ENCODE measurements at regions not wholly inside any gene's neighbourhood (a gene's known extent, or its start where the extent isn't known, plus 50 kb on each side); places are given as distances from the start of the nearest gene placed in this dataset.
"Not testable (repeated sequence)": the region's sequence is repeated elsewhere in the genome, so short reads cannot be mapped to it uniquely, and the experiment has no call there.

DNA sequence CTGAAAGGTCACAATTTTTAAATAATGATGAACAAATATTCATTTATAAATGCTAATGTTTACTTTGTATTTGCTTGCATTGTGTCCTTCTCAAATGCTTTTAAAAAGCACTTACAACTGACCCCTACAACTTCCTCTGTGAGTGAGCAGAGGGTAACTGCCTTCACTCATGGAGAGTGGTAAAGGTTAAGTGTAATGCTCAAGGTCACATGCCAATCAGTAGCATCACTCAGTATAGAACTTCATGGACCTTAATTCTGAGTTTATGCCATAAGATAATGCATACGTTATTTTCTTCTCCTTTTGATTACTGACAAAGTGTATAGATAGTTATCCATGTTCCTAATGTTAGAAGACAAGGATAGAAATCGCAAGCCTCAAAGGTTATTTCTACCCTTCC, 91.8 kb upstream of the SERTAD2 start:
- DNase-seq, result no peak

DNA sequence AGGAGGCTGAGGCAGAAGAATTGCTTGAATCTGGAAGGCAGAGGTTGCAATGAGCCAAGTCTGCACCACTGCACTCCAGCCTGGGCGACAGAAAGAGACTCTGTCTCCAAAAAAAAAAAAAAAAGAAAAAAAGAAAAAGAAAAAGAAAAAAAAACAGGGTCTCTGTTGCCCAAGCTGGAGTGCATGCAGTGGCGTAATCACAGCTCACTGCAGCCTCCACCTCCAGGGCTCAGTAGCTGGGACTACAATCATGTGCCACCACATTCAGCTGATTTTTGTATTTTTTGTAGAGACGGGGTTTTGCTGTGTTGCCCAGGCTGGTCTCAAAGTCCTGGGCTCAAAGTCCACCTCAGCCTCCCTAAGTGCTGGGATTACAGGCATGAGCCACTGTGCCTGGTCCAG, 94.0 kb upstream of the SERTAD2 start:
- DNase-seq, result not testable (repeated sequence)

DNA sequence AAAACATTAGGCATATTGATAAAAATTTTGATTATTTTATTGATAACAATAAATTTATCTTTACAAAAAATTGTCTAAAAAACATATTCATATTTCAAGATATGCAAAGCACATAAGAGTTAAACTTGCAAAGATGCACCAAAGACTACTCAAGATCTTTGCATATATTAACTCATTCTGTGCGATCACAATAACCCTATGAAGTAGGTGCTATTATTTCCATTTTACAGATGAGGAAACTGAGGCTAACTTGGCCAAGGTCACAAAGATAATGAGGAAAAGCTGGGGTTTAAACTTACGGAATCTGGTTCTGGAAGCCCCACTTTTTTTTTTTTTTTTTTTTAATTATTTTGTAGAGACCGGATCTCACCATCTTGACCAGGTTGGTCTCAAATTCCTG, 94.4 kb upstream of the SERTAD2 start:
- DNase-seq, result no peak

DNA sequence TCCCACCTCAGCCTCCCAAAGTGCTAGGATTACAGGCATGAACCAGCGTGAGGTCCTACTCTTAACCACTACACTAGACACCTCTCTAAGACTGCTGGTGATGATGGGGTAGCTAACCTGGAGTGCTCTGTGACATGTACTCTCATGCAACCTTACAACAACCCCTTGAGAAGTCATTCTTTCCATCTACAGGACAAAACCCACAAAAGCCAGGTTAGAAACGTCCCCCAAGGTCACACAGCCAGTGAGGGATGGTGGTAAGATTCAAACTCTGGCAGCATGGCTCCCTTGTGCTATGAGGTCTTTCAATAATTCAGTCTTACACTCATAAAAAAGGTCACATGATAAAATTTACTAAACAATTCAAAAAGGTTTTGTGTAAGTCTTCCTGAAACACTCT, 94.8 kb upstream of the SERTAD2 start:
- DNase-seq, result no peak

DNA sequence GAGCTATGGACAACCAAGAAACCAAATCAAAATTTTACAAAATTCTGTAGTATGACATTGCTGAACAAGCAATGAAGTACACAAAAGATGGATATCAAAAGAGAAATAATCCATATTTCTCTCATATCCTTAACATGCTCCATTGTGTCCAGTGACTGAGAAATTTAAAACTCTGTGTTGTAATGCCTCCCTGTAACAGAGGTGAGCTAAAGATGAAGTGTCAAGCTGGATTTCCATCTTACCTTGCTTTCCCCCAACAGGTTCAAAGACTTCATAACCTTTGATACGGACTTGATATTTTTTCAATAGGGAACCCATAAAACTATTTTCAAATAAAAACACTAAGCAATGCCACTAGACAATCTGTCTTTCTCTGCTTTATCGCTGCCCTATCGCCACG, 95.7 kb upstream of the SERTAD2 start:
- no peak for DNase-seq

DNA sequence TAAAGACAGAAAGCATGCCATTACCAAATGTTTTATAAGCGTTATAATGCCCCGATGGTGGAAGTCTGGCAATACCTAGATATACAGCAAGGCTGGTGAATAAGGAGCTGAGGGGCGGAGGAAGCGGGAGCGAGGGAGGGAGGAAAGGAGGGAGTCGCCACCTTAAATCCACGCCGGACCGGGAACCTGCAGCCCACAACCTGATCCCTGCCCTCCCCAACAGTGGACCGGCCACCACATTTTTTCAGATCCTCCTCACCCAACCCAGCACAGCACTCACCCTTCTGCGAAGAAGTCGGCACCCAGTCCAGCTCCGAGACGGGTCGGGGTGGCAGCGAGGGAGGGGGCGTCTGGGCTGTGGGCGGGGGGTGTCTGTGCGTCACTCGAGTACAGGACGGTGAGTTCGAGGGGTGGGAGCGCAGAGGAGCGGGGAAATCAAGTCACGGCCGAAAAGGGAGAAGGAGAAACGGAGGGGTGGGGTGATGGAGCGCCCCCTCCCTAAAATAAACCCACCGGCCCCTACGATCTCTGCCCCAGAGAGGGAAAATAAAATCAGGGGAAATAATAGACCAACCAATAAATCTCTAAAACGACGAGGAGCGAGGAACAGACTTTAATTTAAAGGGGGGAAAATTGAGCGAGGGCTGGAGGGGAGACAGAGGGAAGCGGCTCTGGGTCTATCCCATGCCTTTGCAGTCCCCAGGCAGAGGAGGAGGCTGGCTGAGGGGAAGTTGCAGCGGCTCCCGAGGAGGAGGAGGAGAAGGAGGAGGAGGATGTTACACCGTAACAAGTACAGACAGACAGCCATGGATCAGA, 96.5 kb upstream of the SERTAD2 start:
- DNase-seq, result no peak

DNA sequence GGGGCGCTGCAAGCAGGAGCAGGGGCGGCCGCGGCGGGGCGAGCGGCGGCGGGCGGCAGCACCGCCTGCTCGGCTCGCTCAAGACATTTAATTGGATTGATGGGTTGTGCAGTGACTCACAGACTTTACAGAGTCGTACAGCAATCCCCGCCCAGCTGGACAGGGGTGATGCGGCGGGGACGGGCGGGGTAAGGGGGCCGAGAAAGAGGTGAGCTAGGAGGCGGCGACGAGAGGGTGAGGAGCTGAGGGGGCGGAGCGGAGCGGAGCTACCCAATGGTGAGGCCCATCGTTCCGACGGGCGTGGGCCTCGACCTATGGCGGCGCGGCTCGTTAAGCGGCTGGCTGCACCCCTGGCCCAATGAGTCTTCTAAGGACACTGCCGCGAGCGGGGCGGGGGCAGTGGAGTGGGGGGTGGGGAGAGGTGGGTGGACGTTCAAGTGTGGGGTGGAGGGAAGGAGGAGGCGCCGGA, 97.1 kb upstream of the SERTAD2 start:
- peak; percentile 98 for DNase-seq

DNA sequence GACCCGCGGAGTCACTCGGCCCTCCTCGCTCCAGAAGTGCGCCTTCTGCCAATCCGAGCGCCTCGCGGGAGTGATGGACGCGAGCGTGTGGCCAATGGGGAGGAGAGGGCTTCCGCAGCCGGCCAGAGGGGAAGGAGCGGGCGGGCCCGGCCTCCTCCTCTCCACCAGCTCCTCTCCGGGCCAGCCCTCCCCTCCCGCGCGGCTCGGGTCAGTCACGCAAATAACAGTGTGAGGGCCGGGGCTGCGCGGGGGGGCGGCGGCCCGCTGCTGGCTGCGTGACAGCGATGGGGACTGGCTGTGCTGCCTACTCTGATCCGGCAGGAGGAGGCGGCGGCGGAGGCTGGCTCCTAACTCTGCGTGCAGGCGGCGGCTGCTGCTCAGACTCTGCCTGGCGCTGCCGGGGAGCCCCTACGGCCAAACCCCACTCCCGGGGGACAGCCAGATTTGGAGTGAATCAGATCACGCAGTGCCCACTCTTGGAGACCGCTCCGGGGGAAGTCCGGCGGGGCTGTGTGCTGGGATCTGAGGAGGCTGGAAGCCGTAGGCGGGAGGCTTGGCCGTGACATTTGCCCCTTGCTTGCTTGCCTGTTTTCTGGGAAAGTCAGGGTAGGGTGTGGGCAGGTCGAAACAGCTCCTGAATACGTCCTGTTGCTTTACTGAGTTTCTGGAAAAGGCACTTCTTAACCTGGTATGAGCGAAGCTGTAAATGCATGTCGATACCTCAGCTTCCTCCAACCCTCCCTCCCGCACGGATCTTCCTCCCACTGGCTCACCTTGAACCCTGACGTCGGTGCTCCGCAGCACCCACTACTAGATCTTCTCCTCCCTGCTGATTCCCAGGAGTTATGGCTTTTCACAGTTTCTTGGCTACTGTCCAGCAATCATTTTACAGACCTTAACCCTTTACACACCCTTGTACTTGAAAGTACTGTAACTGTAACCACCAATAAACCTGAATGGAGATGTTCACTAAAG, 97.9 kb upstream of the SERTAD2 start:
- no peak for DNase-seq

DNA sequence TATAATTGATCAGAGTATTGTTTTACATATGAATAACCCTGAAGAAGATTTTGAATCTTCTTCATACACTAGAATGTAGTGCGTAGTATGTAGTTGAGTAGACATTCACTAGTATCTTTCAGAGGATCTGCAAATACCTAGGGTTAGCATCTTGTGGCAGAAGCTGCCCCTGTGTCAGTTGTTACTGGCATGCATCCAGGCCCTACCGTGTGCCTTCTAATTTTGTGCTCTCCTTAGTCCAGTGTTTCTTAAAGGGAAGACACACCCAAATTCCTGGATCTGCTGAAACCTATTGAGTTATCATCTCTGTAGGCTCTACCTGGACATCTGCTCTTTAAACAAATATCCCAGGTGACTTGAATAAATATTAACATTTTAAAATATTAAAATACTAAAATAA, 99.7 kb upstream of the SERTAD2 start:
- DNase-seq, result no peak

DNA sequence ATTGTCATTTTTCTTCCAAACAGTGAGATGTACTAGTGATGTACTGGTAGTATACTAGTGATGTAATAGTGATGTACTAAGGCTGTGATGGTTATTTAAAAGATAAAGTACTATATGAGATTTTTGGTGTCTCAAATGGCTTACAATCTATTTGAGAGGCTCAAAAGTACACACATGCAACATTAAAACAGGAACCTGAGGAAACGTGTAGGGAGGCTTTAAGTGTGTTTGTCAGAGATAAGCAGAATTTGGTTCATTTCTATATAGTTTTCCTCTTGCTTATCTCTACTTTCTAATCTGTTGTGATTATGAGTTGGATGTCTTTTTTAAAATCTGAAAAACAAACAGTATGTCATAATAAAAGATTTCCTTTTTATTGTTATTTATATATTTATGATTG, 100.9 kb upstream of the SERTAD2 start:
- DNase-seq, result no peak

DNA sequence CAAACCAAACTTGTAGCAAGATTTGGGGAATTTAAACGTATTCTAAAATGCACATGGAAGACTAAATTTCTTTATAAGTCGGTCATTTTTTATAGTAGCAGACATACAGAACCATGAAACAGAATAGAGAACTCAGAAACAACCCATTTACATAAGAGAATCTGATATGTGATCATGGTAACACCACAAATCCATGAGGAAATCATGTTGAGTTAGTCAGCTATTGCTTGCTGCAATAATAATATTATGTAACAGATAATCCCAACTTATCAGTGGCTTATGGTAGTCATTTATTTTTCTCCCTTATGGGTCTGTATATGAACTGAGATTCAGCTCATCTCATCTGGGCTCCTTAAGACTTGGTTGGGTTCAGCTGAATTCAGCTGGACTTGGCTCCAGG, 103.4 kb upstream of the SERTAD2 start:
- DNase-seq, result no peak

DNA sequence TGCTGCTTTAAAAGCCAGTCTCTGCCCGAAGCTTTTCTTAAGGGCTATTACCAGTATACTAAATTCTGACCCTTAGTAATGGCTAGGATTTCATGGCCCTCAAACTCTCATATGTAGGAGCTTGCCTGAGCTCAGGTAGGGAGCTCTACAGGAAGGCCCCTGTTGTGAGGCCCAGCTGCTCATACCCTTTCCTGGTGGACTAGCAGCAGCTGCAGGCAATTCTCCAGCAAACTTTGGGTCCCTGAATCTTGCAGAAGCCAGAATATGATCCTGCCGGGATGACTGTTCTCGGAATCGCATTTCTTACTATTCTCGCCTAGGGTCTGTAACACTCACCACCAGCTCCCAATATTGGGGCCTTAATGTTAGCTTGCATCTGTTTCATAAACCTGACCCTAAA, 106.4 kb upstream of the SERTAD2 start:
- no peak for DNase-seq

DNA sequence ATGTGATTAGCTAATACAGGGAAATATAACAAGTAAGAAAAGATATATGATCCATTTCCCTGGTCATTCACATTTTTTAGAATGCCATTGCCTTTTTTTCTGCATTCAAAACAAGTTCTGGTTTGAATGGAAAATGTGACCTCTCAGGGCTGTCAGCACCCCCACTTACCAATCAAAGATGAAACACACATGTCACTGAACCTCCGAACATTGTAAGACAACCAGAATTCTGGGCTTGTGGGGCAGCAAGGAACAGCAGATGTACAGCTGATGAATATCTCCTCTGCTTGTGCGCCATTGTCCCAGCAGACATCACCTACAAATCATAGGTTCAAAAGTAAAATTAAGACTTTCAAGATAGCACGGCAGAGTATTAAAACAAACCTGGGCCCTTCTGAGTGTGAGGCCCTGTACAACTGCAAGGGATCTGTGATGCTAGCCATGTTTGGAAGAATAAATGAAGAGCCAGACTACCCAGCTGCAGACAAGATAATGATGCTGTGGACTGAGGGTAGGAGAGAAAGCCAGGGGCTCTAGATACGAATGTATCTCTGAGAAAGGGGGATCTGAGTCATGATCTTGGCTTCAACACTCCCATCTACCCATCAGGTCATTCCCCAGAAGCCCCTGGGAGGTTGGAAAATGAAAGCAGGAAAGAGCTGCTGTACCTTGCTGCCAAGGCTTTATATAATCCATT, 108.7 kb upstream of the SERTAD2 start:
- no peak for DNase-seq

DNA sequence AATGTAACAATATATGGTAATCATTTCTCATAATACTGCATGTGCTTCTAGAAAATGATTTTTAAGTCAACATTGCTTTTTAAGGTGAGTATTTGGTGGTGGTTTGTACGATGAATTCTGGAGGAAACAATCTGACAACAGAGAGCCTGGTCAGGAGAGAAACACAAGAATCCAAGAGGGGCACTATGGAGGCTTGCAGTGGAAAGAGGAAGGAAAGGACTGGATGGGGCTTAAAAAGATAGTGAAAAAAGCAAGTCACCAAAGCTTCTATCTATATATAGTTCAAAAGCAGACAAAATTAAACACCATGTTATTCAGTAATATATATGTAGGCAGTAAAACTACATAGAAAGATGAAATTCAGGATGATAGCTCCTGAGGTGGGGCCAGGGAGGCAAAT, 109.4 kb upstream of the SERTAD2 start:
- DNase-seq, result no peak

DNA sequence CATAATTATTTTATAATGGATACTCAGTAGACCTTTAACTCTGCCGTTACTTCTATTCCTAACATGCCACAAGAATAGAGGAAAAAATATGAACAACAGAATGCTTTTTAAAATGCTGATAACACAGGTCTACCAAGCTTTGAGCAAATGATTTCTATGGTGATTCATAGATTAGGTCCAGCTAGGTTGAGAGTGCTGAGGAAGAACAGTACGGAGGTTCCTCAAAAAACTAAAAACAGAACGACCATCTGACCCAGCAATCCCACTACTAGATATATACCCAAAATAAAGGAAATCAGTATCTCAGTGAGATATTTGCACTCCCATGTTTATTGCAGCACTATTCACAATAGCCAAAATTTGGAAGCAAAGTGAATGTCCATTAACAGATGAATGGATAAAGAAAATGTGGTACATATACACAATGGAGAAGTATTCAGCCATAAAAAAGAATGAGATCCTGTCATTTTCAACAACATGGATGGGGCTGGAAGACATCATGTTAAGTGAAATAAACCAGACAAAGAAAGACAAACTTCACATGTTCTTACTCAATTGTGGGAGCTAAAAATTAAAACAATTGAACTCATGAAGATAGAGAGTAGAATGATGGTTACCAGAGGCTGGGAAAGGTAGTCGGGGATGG, 111.6 kb upstream of the SERTAD2 start:
- no peak for DNase-seq

DNA sequence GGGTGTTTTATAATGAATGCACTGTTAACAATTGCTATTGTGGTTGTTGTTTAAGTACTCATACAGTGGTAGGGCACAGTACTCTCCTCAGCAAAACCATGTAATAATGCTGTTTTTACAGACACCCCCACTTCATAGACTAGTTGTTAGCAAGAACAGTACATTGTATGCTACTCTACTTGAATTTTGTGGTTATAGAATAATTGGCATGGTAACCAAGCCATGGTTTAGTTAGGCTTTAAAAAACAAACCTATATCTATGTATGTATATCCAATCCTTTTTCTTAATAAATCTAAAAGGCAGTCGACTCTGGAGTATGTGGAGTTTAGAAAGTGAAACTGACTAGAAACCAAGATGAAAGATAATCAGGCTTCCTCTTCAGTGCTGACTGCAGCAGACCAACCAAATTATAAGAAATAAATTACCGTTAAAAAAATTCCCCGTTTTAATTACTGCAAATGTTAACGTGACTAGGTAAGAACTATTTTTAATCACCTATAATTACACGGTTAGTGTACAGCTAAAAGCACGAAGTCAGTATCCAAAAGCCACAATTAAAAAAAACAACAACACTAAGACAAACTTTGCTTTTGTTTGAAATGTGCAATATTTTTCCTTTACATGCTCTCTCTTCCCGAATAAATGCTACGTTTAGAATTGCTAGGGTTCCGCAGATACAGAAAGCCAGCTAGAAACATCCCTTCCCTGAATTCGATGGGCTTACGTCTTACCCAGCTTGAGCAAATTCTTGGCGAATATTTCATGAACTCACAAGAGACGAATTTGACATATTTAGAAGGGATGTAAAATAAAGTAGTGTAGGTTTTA, 113.3 kb upstream of the SERTAD2 start:
- DNase-seq, result no peak

DNA sequence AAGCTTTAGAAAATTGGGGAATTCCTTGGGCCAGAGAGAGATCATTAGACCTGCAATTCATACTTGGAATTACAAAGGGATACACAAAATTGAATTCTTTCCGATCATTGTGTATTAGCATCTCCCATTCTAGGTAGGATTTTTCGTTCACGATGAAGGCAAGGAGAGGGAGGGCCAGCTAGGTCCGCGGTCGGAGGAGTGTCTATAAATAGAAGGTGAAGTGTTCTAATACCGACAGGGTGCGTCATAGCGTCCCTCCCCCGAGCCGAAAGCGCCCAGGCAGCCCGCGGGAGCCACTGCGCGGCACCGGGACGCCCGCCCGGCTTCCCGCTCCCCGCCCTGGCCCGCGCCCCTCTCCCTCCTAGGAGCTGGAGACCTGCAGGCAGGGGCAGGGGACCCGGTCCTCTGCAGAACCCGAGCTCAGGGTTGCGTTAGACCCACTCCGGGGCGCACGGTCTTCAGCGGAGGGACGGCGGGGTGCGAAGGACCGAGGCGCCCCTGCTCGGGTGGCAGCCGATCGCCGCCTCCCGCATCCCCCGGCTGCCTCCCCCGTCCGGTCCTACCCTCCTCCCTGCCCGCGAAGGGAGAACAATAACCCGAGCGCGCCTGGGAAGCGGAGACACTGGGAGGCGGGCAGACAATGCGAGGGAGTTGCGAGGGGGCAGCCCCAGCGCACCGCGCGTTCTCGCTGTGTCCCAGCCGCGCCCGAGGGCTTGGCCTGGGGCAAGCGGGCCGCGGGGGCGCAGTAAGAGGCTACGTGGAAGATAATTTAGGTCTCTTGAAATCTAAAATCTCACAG, 114.2 kb upstream of the SERTAD2 start:
- no peak for DNase-seq

DNA sequence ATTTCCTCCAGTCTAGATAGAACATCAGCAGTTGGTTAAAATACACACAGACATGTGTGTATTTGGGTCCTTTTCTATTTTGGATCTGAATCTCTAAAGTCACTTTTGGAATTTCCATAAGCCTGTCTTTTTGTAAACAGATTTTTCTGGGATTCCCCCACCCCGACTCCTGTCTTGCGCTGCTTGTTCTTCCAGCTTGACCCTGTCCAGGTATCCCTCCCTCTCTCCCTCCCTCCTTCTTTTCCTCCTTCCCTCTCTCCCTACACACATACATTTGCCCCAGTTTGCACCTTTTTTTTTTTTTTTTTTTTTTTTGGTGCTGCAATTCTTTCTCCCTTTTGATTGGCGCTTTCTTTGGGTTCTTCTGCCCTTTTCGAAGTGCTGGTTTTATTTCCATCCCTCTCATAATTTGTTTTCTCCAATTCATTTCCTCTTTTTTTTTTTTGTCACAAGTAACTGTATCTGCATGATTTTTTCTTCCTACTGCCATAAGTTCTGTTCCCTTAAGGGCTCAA, 114.8 kb upstream of the SERTAD2 start:
- no peak for DNase-seq

DNA sequence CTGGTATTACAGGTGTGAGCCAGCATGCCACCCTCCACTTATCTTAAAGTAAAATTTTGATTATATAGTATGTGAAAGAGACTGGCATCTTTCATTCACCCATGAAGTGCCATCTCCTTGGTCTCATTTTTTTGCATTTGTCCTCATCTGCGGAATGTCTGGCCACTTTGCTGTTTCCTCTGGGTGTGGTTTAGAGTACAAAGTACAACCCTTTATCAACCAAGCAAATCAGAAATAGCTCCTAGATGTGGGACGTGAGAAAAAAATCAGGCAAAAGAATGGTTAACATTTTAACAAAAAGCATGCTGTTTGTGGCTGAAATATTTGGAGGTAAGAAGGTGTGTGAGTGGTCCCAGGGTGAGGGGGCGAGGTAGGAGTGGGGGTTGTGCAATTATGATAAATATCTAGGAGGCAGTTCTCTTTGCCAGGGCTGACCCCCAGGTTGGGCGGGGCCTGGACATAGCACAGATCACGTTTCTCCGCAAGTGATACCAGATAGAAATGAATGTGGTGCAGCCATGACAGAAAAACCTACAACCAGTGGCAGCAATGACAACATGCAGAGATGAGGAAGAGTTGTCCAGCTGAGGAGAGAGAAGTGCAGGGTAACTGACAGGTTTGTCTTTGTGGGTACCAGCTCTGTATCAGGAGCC, 115.8 kb upstream of the SERTAD2 start:
- no peak for DNase-seq

DNA sequence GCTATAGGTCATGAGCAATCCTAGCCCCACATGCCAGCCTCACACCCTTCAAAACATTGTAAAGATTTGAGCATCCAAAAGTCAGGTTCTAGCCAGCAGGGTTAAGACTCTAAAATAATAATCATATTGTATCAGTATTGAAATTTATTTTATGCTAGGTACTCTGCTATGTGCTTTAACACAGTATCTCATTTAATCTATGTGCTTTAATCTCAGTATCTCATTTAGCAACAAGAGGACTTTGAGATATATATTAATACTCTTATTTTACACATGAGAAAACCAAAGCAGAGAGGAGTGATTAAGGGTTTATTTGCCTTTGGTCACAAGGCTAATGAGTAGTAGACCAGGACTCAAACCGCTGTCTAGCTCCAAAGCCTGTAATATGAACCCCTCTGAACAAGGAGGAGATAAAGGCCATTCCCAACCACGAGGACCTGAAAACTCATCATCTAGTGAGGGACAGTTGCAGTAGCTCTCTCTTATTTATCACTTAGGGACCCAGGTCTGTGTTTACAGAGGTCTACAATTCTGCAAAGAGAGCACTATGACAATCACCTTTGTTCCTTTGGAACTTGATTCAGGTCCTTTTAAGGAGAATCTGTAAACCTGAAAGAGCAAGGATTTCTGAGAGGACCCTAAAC, 116.5 kb upstream of the SERTAD2 start:
- no peak for DNase-seq
